HEK293 (cell line): ENCODE measurements at regions not wholly inside any gene's neighbourhood (a gene's known extent, or its start where the extent isn't known, plus 50 kb on each side); places are given as distances from the start of the nearest gene placed in this dataset.

Source experiments
- CTCF ChIA-PET: fragments of 350-600 bp; formaldehyde crosslinking; extraction: SDS; loops from one replicate; lab custom pipeline; 2021; ENCODE audit warnings: antibody characterized with exemption; lab: Yijun Ruan, JAX
- POLR2A ChIA-PET: fragments of 300-600 bp; formaldehyde crosslinking; extraction: SDS; loops from one replicate; lab custom pipeline; 2020; ENCODE audit warnings: antibody characterized with exemption, inconsistent platforms; lab: Yijun Ruan, JAX
- H3K27ac ChIP-seq: fragments of 200-500 bp; sonication (Bioruptor generic); 2 replicates; pipeline ENCODE4 v1.5.1; 2014; ENCODE audit warnings: low read depth, low read length, control low read depth, inconsistent platforms; ENCODE audit errors: extremely low read depth
- H3K36me3 ChIP-seq, 2 experiments: fragments of 200-500 bp in 1 of 2; sonication (Bioruptor generic) in 1 of 2; 1 replicate in 1 of 2; 2 replicates in 1 of 2; pipeline ENCODE4 v1.5.1; 2014 to 2017; ENCODE audit warnings: inconsistent platforms in 2 of 2, low read length in 2 of 2; ENCODE audit not compliant: control insufficient read depth in 2 of 2, insufficient read depth in 1 of 2
- H3K4me1 ChIP-seq: fragments of 200-500 bp; sonication (Bioruptor generic); 2 replicates; pipeline ENCODE4 v1.5.1; 2014; ENCODE audit warnings: mild to moderate bottlenecking, low read length, inconsistent platforms; ENCODE audit not compliant: control insufficient read depth, insufficient read depth
- H3K4me3 ChIP-seq: 2 replicates; pipeline ENCODE4 v1.5.1; 2011; ENCODE audit warnings: low read depth, mild to moderate bottlenecking, control low read depth, low read length, moderate library complexity
- H3K9me3 ChIP-seq: fragments of 200-500 bp; sonication (Bioruptor generic); 2 replicates; pipeline ENCODE4 v1.5.1; 2014; ENCODE audit warnings: low read depth, low read length, inconsistent platforms; ENCODE audit not compliant: control insufficient read depth, insufficient read depth
- EGR2 ChIP-seq: fragments of 450-650 bp; formaldehyde crosslinking; IDR thresholded peaks from 2 replicates; pipeline ENCODE4 v1.5.1; 2016; ENCODE audit warnings: low read depth, missing biosample characterization, missing genetic modification characterization
- GLIS1 ChIP-seq: fragments of 450-650 bp; formaldehyde crosslinking; IDR thresholded peaks from 2 replicates; pipeline ENCODE4 v1.5.1; 2016; ENCODE audit warnings: missing biosample characterization, missing genetic modification characterization
- KLF7 ChIP-seq: fragments of 450-650 bp; formaldehyde crosslinking; IDR thresholded peaks from 2 replicates; pipeline ENCODE4 v1.5.1; 2016; ENCODE audit warnings: missing biosample characterization, missing genetic modification characterization, borderline replicate concordance
- MYNN ChIP-seq: fragments of 450-650 bp; formaldehyde crosslinking; IDR thresholded peaks from 2 replicates; pipeline ENCODE4 v1.5.1; 2016; ENCODE audit warnings: missing biosample characterization, missing genetic modification characterization, borderline replicate concordance
- OVOL3 ChIP-seq: fragments of 450-650 bp; formaldehyde crosslinking; IDR thresholded peaks from 2 replicates; pipeline ENCODE4 v1.5.1; 2016; ENCODE audit warnings: missing biosample characterization, missing genetic modification characterization
- ZFP69B ChIP-seq: fragments of 450-650 bp; formaldehyde crosslinking; IDR thresholded peaks from 2 replicates; pipeline ENCODE4 v1.5.1; 2016; ENCODE audit warnings: missing biosample characterization, missing genetic modification characterization
- ZNF138 ChIP-seq: fragments of 450-650 bp; formaldehyde crosslinking; IDR thresholded peaks from 2 replicates; pipeline ENCODE4 v1.5.1; 2016; ENCODE audit warnings: missing biosample characterization, missing genetic modification characterization, borderline replicate concordance
- ZNF202 ChIP-seq: fragments of 450-650 bp; formaldehyde crosslinking; IDR thresholded peaks from 2 replicates; pipeline ENCODE4 v1.5.1; 2016; ENCODE audit warnings: missing biosample characterization, missing genetic modification characterization, borderline replicate concordance
- ZNF266 ChIP-seq: fragments of 450-650 bp; formaldehyde crosslinking; IDR thresholded peaks from 2 replicates; pipeline ENCODE4 v1.5.1; 2016; ENCODE audit warnings: missing biosample characterization, missing genetic modification characterization, low read depth
- ZNF292 ChIP-seq: fragments of 450-650 bp; formaldehyde crosslinking; IDR thresholded peaks from 2 replicates; pipeline ENCODE4 v1.5.1; 2016; ENCODE audit warnings: low read depth, missing biosample characterization, missing genetic modification characterization, borderline replicate concordance
- ZNF341 ChIP-seq: fragments of 450-650 bp; formaldehyde crosslinking; IDR thresholded peaks from 2 replicates; pipeline ENCODE4; 2016; ENCODE audit warnings: low read depth, missing biosample characterization, missing genetic modification characterization
- ZNF426 ChIP-seq: fragments of 450-650 bp; formaldehyde crosslinking; IDR thresholded peaks from 2 replicates; pipeline ENCODE4 v1.5.1; 2017; ENCODE audit warnings: missing biosample characterization, missing genetic modification characterization, mild to moderate bottlenecking, inconsistent platforms, moderate library complexity
- ZNF560 ChIP-seq: fragments of 450-650 bp; formaldehyde crosslinking; IDR thresholded peaks from 2 replicates; pipeline ENCODE4 v1.5.1; 2017; ENCODE audit warnings: missing biosample characterization, missing genetic modification characterization, borderline replicate concordance
- ZNF600 ChIP-seq: fragments of 450-650 bp; formaldehyde crosslinking; IDR thresholded peaks from 2 replicates; pipeline ENCODE4 v1.5.1; 2016; ENCODE audit warnings: missing biosample characterization, missing genetic modification characterization
- ZNF623 ChIP-seq: fragments of 450-650 bp; formaldehyde crosslinking; IDR thresholded peaks from 2 replicates; pipeline ENCODE4 v1.5.1; 2016; ENCODE audit warnings: missing biosample characterization, missing genetic modification characterization
- ZNF76 ChIP-seq: fragments of 450-650 bp; formaldehyde crosslinking; IDR thresholded peaks from 2 replicates; pipeline ENCODE4; 2016; ENCODE audit warnings: low read depth, missing biosample characterization, missing genetic modification characterization, borderline replicate concordance
- ZXDB ChIP-seq: fragments of 450-650 bp; formaldehyde crosslinking; IDR thresholded peaks from 2 replicates; pipeline ENCODE4 v1.5.1; 2016; ENCODE audit warnings: missing biosample characterization, missing genetic modification characterization
- TF ChIP-seq, protein P1 (sequence below): fragments of 450-650 bp; formaldehyde crosslinking; IDR thresholded peaks from 2 replicates; pipeline ENCODE4 v1.5.1; 2016; ENCODE audit warnings: missing biosample characterization, missing genetic modification characterization
- TF ChIP-seq, protein P2 (sequence below): fragments of 450-650 bp; formaldehyde crosslinking; IDR thresholded peaks from 2 replicates; pipeline ENCODE4 v1.5.1; 2016; ENCODE audit warnings: missing biosample characterization, missing genetic modification characterization, borderline replicate concordance
- TF ChIP-seq, protein P3 (sequence below): fragments of 450-650 bp; formaldehyde crosslinking; IDR thresholded peaks from 2 replicates; pipeline ENCODE4 v1.5.1; 2016; ENCODE audit warnings: missing biosample characterization, missing genetic modification characterization
- TF ChIP-seq, protein P4 (sequence below): fragments of 450-650 bp; formaldehyde crosslinking; optimal IDR thresholded peaks from 2 replicates; pipeline ENCODE3; 2016; ENCODE audit warnings: missing biosample characterization, mild to moderate bottlenecking, missing genetic modification characterization

DNA sequence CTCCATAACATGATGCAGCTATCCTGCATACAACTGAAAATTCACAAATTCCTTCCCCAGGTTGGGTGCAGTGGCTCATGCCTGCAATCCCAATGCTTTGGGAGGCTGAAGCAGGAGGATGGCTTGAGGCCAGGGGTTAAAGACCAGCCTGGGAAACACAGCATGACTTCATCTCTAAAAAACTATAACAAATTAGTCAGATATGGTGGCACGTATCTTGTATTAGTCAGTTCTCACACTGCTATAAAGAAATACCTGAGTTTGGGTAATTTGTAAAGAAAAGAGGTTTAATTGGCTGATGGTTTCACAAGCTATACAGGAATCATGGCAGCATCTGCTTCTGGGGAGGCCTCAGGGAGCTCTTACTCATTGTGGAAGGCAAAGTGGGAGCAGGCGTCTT is 56.4 kb upstream of the DAPK1 start:
- Histone ChIP-seq H3K36me3 (no peaks in the 10 kb centered on the region), H3K4me3 (no peak overlapping the region), H3K9me3 (no peaks in the 10 kb centered on the region), H3K27ac (no peak overlapping the region), H3K4me1 (no peaks in the 10 kb centered on the region)
- TF ChIP-seq ZNF623 (tag by site-specific recombination) = no peak
- TF ChIP-seq, protein P1, sequence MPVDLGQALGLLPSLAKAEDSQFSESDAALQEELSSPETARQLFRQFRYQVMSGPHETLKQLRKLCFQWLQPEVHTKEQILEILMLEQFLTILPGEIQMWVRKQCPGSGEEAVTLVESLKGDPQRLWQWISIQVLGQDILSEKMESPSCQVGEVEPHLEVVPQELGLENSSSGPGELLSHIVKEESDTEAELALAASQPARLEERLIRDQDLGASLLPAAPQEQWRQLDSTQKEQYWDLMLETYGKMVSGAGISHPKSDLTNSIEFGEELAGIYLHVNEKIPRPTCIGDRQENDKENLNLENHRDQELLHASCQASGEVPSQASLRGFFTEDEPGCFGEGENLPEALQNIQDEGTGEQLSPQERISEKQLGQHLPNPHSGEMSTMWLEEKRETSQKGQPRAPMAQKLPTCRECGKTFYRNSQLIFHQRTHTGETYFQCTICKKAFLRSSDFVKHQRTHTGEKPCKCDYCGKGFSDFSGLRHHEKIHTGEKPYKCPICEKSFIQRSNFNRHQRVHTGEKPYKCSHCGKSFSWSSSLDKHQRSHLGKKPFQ = no peak
- TF ChIP-seq, protein P2, sequence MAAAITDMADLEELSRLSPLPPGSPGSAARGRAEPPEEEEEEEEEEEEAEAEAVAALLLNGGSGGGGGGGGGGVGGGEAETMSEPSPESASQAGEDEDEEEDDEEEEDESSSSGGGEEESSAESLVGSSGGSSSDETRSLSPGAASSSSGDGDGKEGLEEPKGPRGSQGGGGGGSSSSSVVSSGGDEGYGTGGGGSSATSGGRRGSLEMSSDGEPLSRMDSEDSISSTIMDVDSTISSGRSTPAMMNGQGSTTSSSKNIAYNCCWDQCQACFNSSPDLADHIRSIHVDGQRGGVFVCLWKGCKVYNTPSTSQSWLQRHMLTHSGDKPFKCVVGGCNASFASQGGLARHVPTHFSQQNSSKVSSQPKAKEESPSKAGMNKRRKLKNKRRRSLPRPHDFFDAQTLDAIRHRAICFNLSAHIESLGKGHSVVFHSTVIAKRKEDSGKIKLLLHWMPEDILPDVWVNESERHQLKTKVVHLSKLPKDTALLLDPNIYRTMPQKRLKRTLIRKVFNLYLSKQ (tag by site-specific recombination) = no peak
- no peak for TF ChIP-seq ZNF560 (tag by site-specific recombination)
- TF ChIP-seq ZXDB (tag by site-specific recombination) = no peak
- TF ChIP-seq ZNF138 = no peak
- TF ChIP-seq ZNF202 (tag by site-specific recombination) = no peak
- TF ChIP-seq, protein P3, sequence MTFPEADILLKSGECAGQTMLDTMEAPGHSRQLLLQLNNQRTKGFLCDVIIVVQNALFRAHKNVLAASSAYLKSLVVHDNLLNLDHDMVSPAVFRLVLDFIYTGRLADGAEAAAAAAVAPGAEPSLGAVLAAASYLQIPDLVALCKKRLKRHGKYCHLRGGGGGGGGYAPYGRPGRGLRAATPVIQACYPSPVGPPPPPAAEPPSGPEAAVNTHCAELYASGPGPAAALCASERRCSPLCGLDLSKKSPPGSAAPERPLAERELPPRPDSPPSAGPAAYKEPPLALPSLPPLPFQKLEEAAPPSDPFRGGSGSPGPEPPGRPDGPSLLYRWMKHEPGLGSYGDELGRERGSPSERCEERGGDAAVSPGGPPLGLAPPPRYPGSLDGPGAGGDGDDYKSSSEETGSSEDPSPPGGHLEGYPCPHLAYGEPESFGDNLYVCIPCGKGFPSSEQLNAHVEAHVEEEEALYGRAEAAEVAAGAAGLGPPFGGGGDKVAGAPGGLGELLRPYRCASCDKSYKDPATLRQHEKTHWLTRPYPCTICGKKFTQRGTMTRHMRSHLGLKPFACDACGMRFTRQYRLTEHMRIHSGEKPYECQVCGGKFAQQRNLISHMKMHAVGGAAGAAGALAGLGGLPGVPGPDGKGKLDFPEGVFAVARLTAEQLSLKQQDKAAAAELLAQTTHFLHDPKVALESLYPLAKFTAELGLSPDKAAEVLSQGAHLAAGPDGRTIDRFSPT (tag by site-specific recombination) = no peak
- no peak for TF ChIP-seq ZNF76 (tag by site-specific recombination)
- TF ChIP-seq, protein P4, sequence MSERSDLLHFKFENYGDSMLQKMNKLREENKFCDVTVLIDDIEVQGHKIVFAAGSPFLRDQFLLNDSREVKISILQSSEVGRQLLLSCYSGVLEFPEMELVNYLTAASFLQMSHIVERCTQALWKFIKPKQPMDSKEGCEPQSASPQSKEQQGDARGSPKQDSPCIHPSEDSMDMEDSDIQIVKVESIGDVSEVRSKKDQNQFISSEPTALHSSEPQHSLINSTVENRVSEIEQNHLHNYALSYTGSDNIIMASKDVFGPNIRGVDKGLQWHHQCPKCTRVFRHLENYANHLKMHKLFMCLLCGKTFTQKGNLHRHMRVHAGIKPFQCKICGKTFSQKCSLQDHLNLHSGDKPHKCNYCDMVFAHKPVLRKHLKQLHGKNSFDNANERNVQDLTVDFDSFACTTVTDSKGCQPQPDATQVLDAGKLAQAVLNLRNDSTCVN (tag by site-specific recombination) = no peak
- TF ChIP-seq ZNF341 = no peak
- no peak for TF ChIP-seq EGR2 (tag by site-specific recombination)
- no peak for TF ChIP-seq GLIS1 (tag by site-specific recombination)
- TF ChIP-seq ZNF266 = no peak
- no peak for TF ChIP-seq ZNF426 (tag by site-specific recombination)
- POLR2A ChIA-PET = no interaction called here
- CTCF ChIA-PET = no interaction called here

DNA sequence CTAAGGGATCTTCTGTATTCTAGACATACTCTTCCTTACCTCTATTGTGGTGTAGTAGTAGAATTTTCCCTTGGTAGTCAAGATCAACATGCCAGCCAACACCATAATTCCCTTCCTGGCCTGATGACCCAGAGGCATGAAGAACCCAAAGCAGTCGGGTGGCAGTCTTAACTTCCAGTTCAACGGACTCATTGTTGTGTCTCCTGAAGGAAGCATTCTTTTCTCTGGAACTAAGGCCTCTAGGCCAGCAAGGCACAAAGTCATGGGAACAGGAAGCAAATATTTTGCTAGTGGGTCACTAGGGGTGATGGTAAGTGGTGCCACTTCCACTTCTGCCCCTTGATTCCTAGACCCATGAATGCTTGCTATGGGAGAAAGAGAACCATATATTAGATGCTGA is 55.2 kb upstream of the DAPK1 start:
- Histone ChIP-seq H3K27ac (no peak overlapping the region), H3K9me3 (no peaks in the 10 kb centered on the region), H3K4me1 (no peaks in the 10 kb centered on the region), H3K4me3 (no peak overlapping the region)
- CTCF ChIA-PET = no interaction called here
- TF ChIP-seq ZNF600 (tag by site-specific recombination) = no peak
- TF ChIP-seq MYNN (tag by site-specific recombination) = no peak
- TF ChIP-seq ZNF292 = no peak
- TF ChIP-seq ZFP69B = no peak
- no peak for TF ChIP-seq ZNF266
- no peak for TF ChIP-seq OVOL3
- no peak for TF ChIP-seq KLF7
- TF ChIP-seq, all 188 proteins: peak for 0
- POLR2A ChIA-PET = no interaction called here
- no peaks in the 10 kb centered on the region for H3K36me3 ChIP-seq
